ENCODE measurements at regions not wholly inside any gene's neighbourhood (a gene's known extent, or its start where the extent isn't known, plus 50 kb on each side); places are given as distances from the start of the nearest gene placed in this dataset.
"Not testable (repeated sequence)": the region's sequence is repeated elsewhere in the genome, so short reads cannot be mapped to it uniquely, and the experiment has no call there.

- TF ChIP-seq CTCF (IDR thresholded peaks at IDR 0.05; ENCODE audit: extremely low read depth, missing control alignments): no peak
- DNase-seq (ENCODE audit: low spot score): no peak
These were observed 73.7 kb upstream of the PRDM9 start for GRCh38 chr5:23433534-23434315.

GRCh38 chr5:23428705-23429104, 78.7 kb upstream of the PRDM9 start:
- DNase-seq (ENCODE audit: low spot score): no peak
- TF ChIP-seq CTCF (IDR thresholded peaks at IDR 0.05; ENCODE audit: extremely low read depth, missing control alignments): no peak

GRCh38 chr5:23420214-23420613, 87.2 kb upstream of the PRDM9 start:
- DNase-seq (ENCODE audit: low spot score): not testable (repeated sequence)

GRCh38 chr5:23419115-23419514, 88.3 kb upstream of the PRDM9 start:
- DNase-seq (ENCODE audit: low spot score): no peak

GRCh38 chr5:23412515-23412914, 94.9 kb upstream of the PRDM9 start:
- TF ChIP-seq CTCF (IDR thresholded peaks at IDR 0.05; ENCODE audit: extremely low read depth, missing control alignments): no peak
- no peak for DNase-seq (ENCODE audit: low spot score)

More at GRCh38 chr5:23419115-23419514, 88.3 kb upstream of the PRDM9 start:
- no peak for TF ChIP-seq CTCF (IDR thresholded peaks at IDR 0.05; ENCODE audit: extremely low read depth, missing control alignments)

GRCh38 chr5:23411994-23412393, 95.4 kb upstream of the PRDM9 start:
- TF ChIP-seq CTCF (IDR thresholded peaks at IDR 0.05; ENCODE audit: extremely low read depth, missing control alignments): no peak
- no peak for DNase-seq (ENCODE audit: low spot score)

- no peak for TF ChIP-seq CTCF (IDR thresholded peaks at IDR 0.05; ENCODE audit: extremely low read depth, missing control alignments)
- no peak for DNase-seq (ENCODE audit: low spot score)
These were observed 96.2 kb upstream of the PRDM9 start for GRCh38 chr5:23411200-23411599.

- DNase-seq (ENCODE audit: low spot score): not testable (repeated sequence)
These were observed 96.6 kb upstream of the PRDM9 start for GRCh38 chr5:23410775-23411174.

Data from GM20000 (cell line).